ENCODE measurements at regions not wholly inside any gene's neighbourhood (a gene's known extent, or its start where the extent isn't known, plus 50 kb on each side); places are given as distances from the start of the nearest gene placed in this dataset.
"Not testable (repeated sequence)": the region's sequence is repeated elsewhere in the genome, so short reads cannot be mapped to it uniquely, and the experiment has no call there.

DNA sequence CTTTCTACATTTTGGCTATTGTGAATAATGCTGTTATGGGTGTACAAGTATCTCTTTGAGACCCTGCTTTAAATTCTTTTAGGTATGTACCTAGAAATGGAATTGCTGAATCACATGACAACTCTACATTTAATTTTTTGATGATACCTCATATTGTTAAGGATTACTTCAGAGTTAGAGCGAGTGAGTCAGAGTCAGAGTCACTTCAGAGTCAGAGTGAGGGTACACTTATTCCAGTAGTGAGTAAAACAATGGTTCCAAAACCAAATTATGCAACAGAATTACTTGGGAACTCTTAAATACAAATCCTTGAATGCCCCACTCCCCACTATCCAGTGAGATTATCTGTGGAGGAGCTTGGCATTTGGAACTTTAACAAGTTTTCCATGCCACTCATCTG lies 50.3 kb upstream of the SNRK start:
- TF ChIP-seq POLR2A (IDR thresholded peaks at IDR 0.05): no peak
- TF ChIP-seq, protein P1, sequence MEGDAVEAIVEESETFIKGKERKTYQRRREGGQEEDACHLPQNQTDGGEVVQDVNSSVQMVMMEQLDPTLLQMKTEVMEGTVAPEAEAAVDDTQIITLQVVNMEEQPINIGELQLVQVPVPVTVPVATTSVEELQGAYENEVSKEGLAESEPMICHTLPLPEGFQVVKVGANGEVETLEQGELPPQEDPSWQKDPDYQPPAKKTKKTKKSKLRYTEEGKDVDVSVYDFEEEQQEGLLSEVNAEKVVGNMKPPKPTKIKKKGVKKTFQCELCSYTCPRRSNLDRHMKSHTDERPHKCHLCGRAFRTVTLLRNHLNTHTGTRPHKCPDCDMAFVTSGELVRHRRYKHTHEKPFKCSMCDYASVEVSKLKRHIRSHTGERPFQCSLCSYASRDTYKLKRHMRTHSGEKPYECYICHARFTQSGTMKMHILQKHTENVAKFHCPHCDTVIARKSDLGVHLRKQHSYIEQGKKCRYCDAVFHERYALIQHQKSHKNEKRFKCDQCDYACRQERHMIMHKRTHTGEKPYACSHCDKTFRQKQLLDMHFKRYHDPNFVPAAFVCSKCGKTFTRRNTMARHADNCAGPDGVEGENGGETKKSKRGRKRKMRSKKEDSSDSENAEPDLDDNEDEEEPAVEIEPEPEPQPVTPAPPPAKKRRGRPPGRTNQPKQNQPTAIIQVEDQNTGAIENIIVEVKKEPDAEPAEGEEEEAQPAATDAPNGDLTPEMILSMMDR (IDR thresholded peaks at IDR 0.05 in 4 of 5, conservative IDR thresholded peaks at IDR 0.05 in 1 of 5): no peak
- Histone ChIP-seq H3K27ac (no peak overlapping the region), H3K9me3 (no peaks in the 10 kb centered on the region), H3K4me1 (no peaks in the 10 kb centered on the region), H3K4me3 (no peak overlapping the region), H3K36me3 (no peaks in the 10 kb centered on the region), H3K27me3 (no peaks in the 10 kb centered on the region)
- intact Hi-C loops (cut with DNase I; ENCODE audit: low total_unique reads): no loop called here
- ATAC-seq: no peak
- no peak for DNase-seq
- in situ Hi-C loops (cut with MboI; ENCODE audit: low sequenced_read_pairs in 4 of 4): no loop called here

DNA sequence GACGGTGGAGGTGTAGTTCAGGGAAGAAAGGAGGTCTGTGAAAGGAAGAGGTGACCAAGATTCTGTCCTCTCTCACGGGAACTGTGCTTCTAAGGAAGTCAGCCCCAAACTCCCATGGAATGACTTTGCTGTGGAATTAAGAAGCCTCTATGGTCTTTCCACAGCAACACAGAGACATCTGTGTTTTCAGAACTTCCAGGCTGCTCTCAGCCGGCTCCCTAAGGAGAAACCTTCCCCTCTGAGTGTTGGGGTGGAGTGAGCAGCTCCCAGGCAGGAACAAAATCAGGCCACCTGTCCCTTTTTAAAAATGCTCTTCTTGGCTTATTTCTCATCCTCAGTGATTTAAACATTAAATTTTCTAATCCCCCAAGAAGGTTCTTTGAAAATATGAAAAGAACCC lies 53.3 kb upstream of the SNRK start:
- Histone ChIP-seq H3K36me3 (no peaks in the 10 kb centered on the region), H3K27me3 (no peaks in the 10 kb centered on the region), H3K27ac (peak overlapping the region in 1 of 4 donors; percentile 15), H3K9me3 (no peaks in the 10 kb centered on the region), H3K4me3 (no peak overlapping the region), H3K4me1 (no peaks in the 10 kb centered on the region)
- ATAC-seq (no peak), DNase-seq (no peak)
- intact Hi-C loops (cut with DNase I; ENCODE audit: low total_unique reads): no loop called here
- TF ChIP-seq POLR2A (IDR thresholded peaks at IDR 0.05): no peak
- TF ChIP-seq, protein P1 (IDR thresholded peaks at IDR 0.05 in 4 of 5, conservative IDR thresholded peaks at IDR 0.05 in 1 of 5): no peak
- in situ Hi-C loops (cut with MboI; ENCODE audit: low sequenced_read_pairs in 4 of 4): no loop called here

DNA sequence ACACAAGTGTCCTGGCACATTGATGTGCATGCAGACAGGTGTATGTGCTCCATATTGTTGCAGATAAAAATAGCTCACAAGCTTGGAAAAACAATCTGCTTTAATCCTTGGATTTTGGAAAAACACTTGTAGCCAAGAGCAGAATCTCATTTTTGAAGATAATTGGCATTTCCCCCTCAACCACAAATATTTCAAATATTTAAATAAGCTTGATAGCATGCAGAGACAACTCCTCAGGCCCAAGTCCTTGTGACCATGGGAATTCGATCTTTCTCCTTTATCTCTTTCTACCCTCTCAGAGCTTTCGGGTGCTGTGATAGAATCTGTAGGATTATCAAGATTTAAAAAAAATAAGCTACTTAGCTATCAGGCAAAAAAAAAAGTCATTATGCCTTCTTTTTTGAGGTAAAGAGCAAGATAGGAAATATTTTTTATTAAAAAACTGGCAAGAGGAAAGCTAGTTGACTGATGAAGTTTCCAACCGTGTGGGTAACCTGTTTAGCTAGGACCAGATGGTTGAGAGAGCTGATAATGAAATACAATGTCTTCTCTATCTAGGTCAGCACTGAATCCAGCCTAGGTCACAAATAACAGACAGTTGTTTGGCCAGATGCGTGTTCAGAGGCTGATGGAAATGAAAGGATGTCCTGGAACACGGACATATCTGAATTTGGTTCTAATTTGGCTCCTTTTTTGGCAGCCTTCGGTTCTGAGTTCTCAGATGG lies 54.9 kb upstream of the SNRK start:
- Histone ChIP-seq H3K36me3 (no peaks in the 10 kb centered on the region), H3K27ac (no peak overlapping the region), H3K4me3 (no peak overlapping the region), H3K9me3 (no peaks in the 10 kb centered on the region), H3K4me1 (no peaks in the 10 kb centered on the region), H3K27me3 (no peaks in the 10 kb centered on the region)
- DNase-seq: no peak
- intact Hi-C loops (cut with DNase I; ENCODE audit: low total_unique reads): no loop called here
- TF ChIP-seq, protein P1 (IDR thresholded peaks at IDR 0.05 in 4 of 5, conservative IDR thresholded peaks at IDR 0.05 in 1 of 5): no peak
- no peak for ATAC-seq
- in situ Hi-C loops (cut with MboI; ENCODE audit: low sequenced_read_pairs in 4 of 4): no loop called here

DNA sequence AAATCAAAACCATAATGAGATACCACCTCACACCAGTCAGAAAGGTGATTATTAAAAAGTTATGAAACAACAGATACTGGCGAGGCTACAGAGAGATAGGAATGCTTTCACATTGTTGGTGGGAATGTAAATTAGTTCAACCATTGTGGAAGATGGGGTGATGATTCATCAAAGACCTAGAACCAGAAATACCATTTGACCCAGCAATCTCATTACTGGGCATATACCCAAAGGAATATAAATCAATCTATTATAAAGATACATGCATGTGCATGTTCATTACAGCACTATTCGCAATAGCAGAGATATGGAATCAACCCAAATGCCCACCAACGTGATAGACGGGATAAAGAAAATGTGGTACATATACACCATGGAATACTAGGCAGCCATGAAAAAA lies 56.5 kb upstream of the SNRK start:
- intact Hi-C loops (cut with DNase I; ENCODE audit: low total_unique reads); DNase-seq; H3K27ac ChIP-seq; H3K27me3 ChIP-seq; H3K4me3 ChIP-seq; H3K4me1 ChIP-seq; H3K9me3 ChIP-seq; H3K36me3 ChIP-seq; ATAC-seq; in situ Hi-C loops (cut with MboI; ENCODE audit: low sequenced_read_pairs in 4 of 4): not testable (repeated sequence)

DNA sequence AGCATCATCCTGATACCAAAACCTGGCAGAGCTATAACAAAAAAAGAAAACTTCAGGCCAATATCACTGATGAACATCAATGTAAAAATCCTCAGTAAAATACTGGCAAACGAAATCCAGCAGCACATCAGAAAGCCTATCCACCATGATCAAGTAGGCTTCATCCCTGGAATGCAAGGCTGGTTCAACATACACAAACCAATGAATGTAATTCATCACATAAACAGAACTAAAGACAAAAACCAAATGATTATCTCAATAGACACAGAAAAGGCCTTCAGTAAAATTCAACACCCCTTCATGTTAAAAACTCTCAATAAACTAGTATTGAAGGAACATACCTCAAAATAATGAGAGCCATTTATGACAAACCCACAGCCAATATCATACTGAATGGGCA lies 58.7 kb upstream of the SNRK start:
- H3K4me1 ChIP-seq; ATAC-seq; H3K27ac ChIP-seq; intact Hi-C loops (cut with DNase I; ENCODE audit: low total_unique reads); H3K9me3 ChIP-seq; DNase-seq; in situ Hi-C loops (cut with MboI; ENCODE audit: low sequenced_read_pairs in 4 of 4); H3K36me3 ChIP-seq; H3K27me3 ChIP-seq: not testable (repeated sequence)
- H3K4me3 ChIP-seq: peak overlapping the region in 1 of 4 donors; percentile 14

Data from gastrocnemius medialis (tissue), 4 donors.